HEK293 (cell line): ENCODE measurements at regions not wholly inside any gene's neighbourhood (a gene's known extent, or its start where the extent isn't known, plus 50 kb on each side); places are given as distances from the start of the nearest gene placed in this dataset.

ENCODE experiments used
- CTCF ChIA-PET: fragments of 350-600 bp; formaldehyde crosslinking; extraction: SDS; loops from one replicate; lab custom pipeline; 2021; ENCODE audit warnings: antibody characterized with exemption; lab: Yijun Ruan, JAX
- POLR2A ChIA-PET: fragments of 300-600 bp; formaldehyde crosslinking; extraction: SDS; loops from one replicate; lab custom pipeline; 2020; ENCODE audit warnings: antibody characterized with exemption, inconsistent platforms; lab: Yijun Ruan, JAX
- H3K27ac ChIP-seq: fragments of 200-500 bp; sonication (Bioruptor generic); 2 replicates; pipeline ENCODE4 v1.5.1; 2014; ENCODE audit warnings: low read depth, low read length, control low read depth, inconsistent platforms; ENCODE audit errors: extremely low read depth
- H3K36me3 ChIP-seq, 2 experiments: fragments of 200-500 bp in 1 of 2; sonication (Bioruptor generic) in 1 of 2; 1 replicate in 1 of 2; 2 replicates in 1 of 2; pipeline ENCODE4 v1.5.1; 2014 to 2017; ENCODE audit warnings: inconsistent platforms in 2 of 2, low read length in 2 of 2; ENCODE audit not compliant: control insufficient read depth in 2 of 2, insufficient read depth in 1 of 2
- H3K4me1 ChIP-seq: fragments of 200-500 bp; sonication (Bioruptor generic); 2 replicates; pipeline ENCODE4 v1.5.1; 2014; ENCODE audit warnings: mild to moderate bottlenecking, low read length, inconsistent platforms; ENCODE audit not compliant: control insufficient read depth, insufficient read depth
- H3K4me3 ChIP-seq: 2 replicates; pipeline ENCODE4 v1.5.1; 2011; ENCODE audit warnings: low read depth, mild to moderate bottlenecking, control low read depth, low read length, moderate library complexity
- H3K9me3 ChIP-seq: fragments of 200-500 bp; sonication (Bioruptor generic); 2 replicates; pipeline ENCODE4 v1.5.1; 2014; ENCODE audit warnings: low read depth, low read length, inconsistent platforms; ENCODE audit not compliant: control insufficient read depth, insufficient read depth
- PRDM10 ChIP-seq: fragments of 450-650 bp; formaldehyde crosslinking; IDR thresholded peaks from 2 replicates; pipeline ENCODE4 v1.5.1; 2016; ENCODE audit warnings: missing biosample characterization, missing genetic modification characterization
- PRDM6 ChIP-seq: fragments of 450-650 bp; formaldehyde crosslinking; IDR thresholded peaks from 2 replicates; pipeline ENCODE4 v1.5.1; 2017; ENCODE audit warnings: missing biosample characterization, missing genetic modification characterization
- TRIM28 ChIP-seq: IDR thresholded peaks from 2 replicates; pipeline ENCODE4 v1.6.1; 2011; ENCODE audit warnings: low read length, control low read depth, borderline replicate concordance
- ZBTB44 ChIP-seq: fragments of 450-650 bp; IDR thresholded peaks from 2 replicates; pipeline ENCODE4 v1.5.1; 2018; ENCODE audit warnings: missing biosample characterization, mild to moderate bottlenecking, missing genetic modification characterization
- ZBTB8A ChIP-seq: fragments of 450-650 bp; formaldehyde crosslinking; IDR thresholded peaks from 2 replicates; pipeline ENCODE4 v1.5.1; 2016; ENCODE audit warnings: missing biosample characterization, missing genetic modification characterization
- ZFP3 ChIP-seq: fragments of 450-650 bp; formaldehyde crosslinking; IDR thresholded peaks from 2 replicates; pipeline ENCODE4 v1.5.1; 2016; ENCODE audit warnings: low read depth, missing biosample characterization, missing genetic modification characterization
- ZFP37 ChIP-seq: fragments of 450-650 bp; formaldehyde crosslinking; IDR thresholded peaks from 2 replicates; pipeline ENCODE4 v1.5.1; 2016; ENCODE audit warnings: missing biosample characterization, missing genetic modification characterization
- ZFP41 ChIP-seq: fragments of 450-650 bp; formaldehyde crosslinking; IDR thresholded peaks from 2 replicates; pipeline ENCODE4 v1.5.1; 2016; ENCODE audit warnings: missing biosample characterization, missing genetic modification characterization, borderline replicate concordance
- ZNF18 ChIP-seq: fragments of 450-650 bp; formaldehyde crosslinking; IDR thresholded peaks from 2 replicates; pipeline ENCODE4 v1.5.1; 2016; ENCODE audit warnings: missing biosample characterization, missing genetic modification characterization
- ZNF19 ChIP-seq: fragments of 450-650 bp; formaldehyde crosslinking; IDR thresholded peaks from 2 replicates; pipeline ENCODE4; 2016; ENCODE audit warnings: missing biosample characterization, missing genetic modification characterization, low read depth
- ZNF366 ChIP-seq: fragments of 450-650 bp; formaldehyde crosslinking; conservative IDR thresholded peaks from 2 replicates; pipeline ENCODE4 v1.5.1; 2016; ENCODE audit warnings: missing biosample characterization, missing genetic modification characterization
- ZNF529 ChIP-seq: fragments of 450-650 bp; formaldehyde crosslinking; IDR thresholded peaks from 2 replicates; pipeline ENCODE4 v1.5.1; 2017; ENCODE audit warnings: missing genetic modification characterization, missing biosample characterization; ENCODE audit not compliant: insufficient replicate concordance
- ZNF701 ChIP-seq: fragments of 450-650 bp; formaldehyde crosslinking; IDR thresholded peaks from 2 replicates; pipeline ENCODE4 v1.5.1; 2016; ENCODE audit warnings: missing biosample characterization, missing genetic modification characterization
- ZNF837 ChIP-seq: fragments of 450-650 bp; formaldehyde crosslinking; IDR thresholded peaks from 2 replicates; pipeline ENCODE4 v1.5.1; 2016; ENCODE audit warnings: missing biosample characterization, missing genetic modification characterization

GRCh38 chr4:25493466-25493865, 116.4 kb downstream of the ANAPC4 start (continued):
- TF ChIP-seq ZNF18 (tag by site-specific recombination) (no peak), ZNF837 (tag by site-specific recombination) (no peak), ZNF366 (tag by site-specific recombination) (no peak), PRDM6 (tag by site-specific recombination) (no peak), PRDM10 (no peak), TRIM28 (no peak), ZNF19 (tag by site-specific recombination) (no peak)

GRCh38 chr4:25494166-25494565, 117.1 kb downstream of the ANAPC4 start:
- TF ChIP-seq ZNF366 (tag by site-specific recombination) (no peak), ZFP3 (tag by site-specific recombination) (no peak), ZNF701 (tag by site-specific recombination) (no peak), ZFP41 (tag by site-specific recombination) (no peak), ZNF19 (tag by site-specific recombination) (no peak), ZNF529 (tag by site-specific recombination) (no peak), ZBTB8A (tag by site-specific recombination) (no peak), ZFP37 (no peak), ZBTB44 (tag by site-specific recombination) (no peak)
- no peak overlapping the region for H3K4me3 ChIP-seq
- no peak overlapping the region for H3K27ac ChIP-seq
- no peaks in the 10 kb centered on the region for H3K36me3 ChIP-seq
- no peaks in the 10 kb centered on the region for H3K9me3 ChIP-seq
- ChIA-PET CTCF (interaction anchor here (0.7 kb wide), 1 partner anchor 55 kb away, joined by 3 read pairs; no protein-coding TSS in a partner anchor), POLR2A (no interaction called here)
- no peaks in the 10 kb centered on the region for H3K4me1 ChIP-seq
